ENCODE measurements at regions not wholly inside any gene's neighbourhood (a gene's known extent, or its start where the extent isn't known, plus 50 kb on each side); places are given as distances from the start of the nearest gene placed in this dataset.

DNA sequence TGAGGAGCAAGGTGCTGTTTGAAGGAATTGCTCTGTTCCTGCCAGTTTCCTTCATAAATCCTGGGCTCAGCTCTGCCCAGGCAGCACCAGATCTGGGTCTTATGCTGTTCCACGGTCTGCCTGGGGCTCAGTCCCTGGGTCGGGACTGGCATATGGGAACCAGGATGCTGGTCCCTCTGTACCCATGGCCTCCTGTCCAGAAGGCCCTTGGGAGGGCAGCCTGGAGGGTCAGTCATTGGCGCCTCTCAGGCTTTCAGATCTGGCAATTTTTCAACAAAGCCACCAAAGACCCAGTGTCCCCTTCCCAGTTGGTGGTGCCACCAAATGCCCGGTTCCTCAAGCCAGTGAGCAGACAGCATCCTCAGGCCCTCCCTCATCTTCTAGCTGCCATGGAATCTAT lies 232.7 kb upstream of the SULF2 start:
- POLR2A ChIA-PET = no interaction called here
- Histone ChIP-seq H3K9me3 (replicated peaks; ENCODE audit: control insufficient read depth, insufficient read depth, low read length) (no peaks in the 10 kb centered on the region; the same call in 1 of the 3 replicates), H3K79me2 (ENCODE audit: control insufficient read depth, insufficient read depth, low read length) (no peaks in the 10 kb centered on the region), H3K36me3 (ENCODE audit: control insufficient read depth in 2 of 2, insufficient read depth in 2 of 2, low read length in 1 of 2) (no peaks in the 10 kb centered on the region), H3K4me3 (no peak overlapping the region), H2AFZ (ENCODE audit: control insufficient read depth, low read depth, low read length) (no peak overlapping the region), H3K4me2 (ENCODE audit: control insufficient read depth, insufficient read depth) (no peak overlapping the region), H3K4me1 (ENCODE audit: control insufficient read depth, insufficient read depth, low read length) (no peaks in the 10 kb centered on the region), H4K20me1 (ENCODE audit: control insufficient read depth, insufficient read depth) (no peaks in the 10 kb centered on the region), H3K27me3 (replicated peaks in 1 of 2; ENCODE audit: control insufficient read depth in 2 of 2, insufficient read depth in 2 of 2, low read length in 1 of 2) (no peaks in the 10 kb centered on the region), H3K9ac (ENCODE audit: control insufficient read depth, insufficient read depth, low read length) (no peak overlapping the region), H3K27ac (ENCODE audit: control insufficient read depth, insufficient read depth) (no peak overlapping the region)
- DNase-seq (ENCODE audit: low read depth, low spot score) (no peak), ATAC-seq (no peak), FAIRE-seq (no peak)
- TF ChIP-seq PBX3 (IDR thresholded peaks at IDR 0.05; ENCODE audit: insufficient replicate concordance, low read depth, low read length) (no peak), DPF2 (IDR thresholded peaks at IDR 0.05) (no peak), CREM (IDR thresholded peaks at IDR 0.05; ENCODE audit: low read depth) (no peak), EGR1 (IDR thresholded peaks at IDR 0.05; ENCODE audit: borderline replicate concordance in 1 of 2, low read depth in 2 of 2, low read length in 2 of 2) (no peak), POLR2AphosphoS2 (IDR thresholded peaks at IDR 0.05; ENCODE audit: low read depth, low read length) (no peak), EED (IDR thresholded peaks at IDR 0.05; ENCODE audit: low read depth) (no peak), ZNF274 (IDR thresholded peaks at IDR 0.05; ENCODE audit: insufficient read depth, insufficient read length) (no peak), SMAD1 (IDR thresholded peaks at IDR 0.05; ENCODE audit: low read depth, partially characterized antibody) (no peak), REST (IDR thresholded peaks at IDR 0.05; ENCODE audit: low read depth, low read length) (no peak), BRCA1 (IDR thresholded peaks at IDR 0.05; ENCODE audit: low read depth, low read length) (no peak), RELB (IDR thresholded peaks at IDR 0.05; ENCODE audit: low read depth) (no peak), ATF7 (IDR thresholded peaks at IDR 0.05; ENCODE audit: low read depth) (no peak), EZH2 (IDR thresholded peaks at IDR 0.05; ENCODE audit: borderline replicate concordance, control insufficient read depth, low read depth, low read length) (no peak), CREB1 (IDR thresholded peaks at IDR 0.05; ENCODE audit: low read depth) (no peak), BMI1 (IDR thresholded peaks at IDR 0.05; ENCODE audit: borderline replicate concordance) (no peak)
- intact Hi-C loops (cut with micrococcal nuclease; ENCODE audit: unreplicated experiment) (no loop called here), in situ Hi-C loops (cut with MboI) (no loop called here)
- CTCF ChIA-PET = no interaction called here
- 43% methylated on average over 4 of the region's 4 CpGs for WGBS (ENCODE audit: insufficient coverage, insufficient replicate concordance, low lambda C conversion rate, missing lambda C conversion rate)
- RAD21 ChIA-PET (ENCODE audit: unreplicated experiment) = no interaction called here
- no TSS peak for BruUV-seq (replicated peaks)
- SMC1A ChIA-PET (ENCODE audit: uncharacterized antibody, unreplicated experiment) = interaction anchor here (1.3 kb wide), 1 partner anchor 85 kb away, joined by 3 read pairs; no protein-coding TSS in a partner anchor
